ENCODE measurements at regions not wholly inside any gene's neighbourhood (a gene's known extent, or its start where the extent isn't known, plus 50 kb on each side); places are given as distances from the start of the nearest gene placed in this dataset.

DNA sequence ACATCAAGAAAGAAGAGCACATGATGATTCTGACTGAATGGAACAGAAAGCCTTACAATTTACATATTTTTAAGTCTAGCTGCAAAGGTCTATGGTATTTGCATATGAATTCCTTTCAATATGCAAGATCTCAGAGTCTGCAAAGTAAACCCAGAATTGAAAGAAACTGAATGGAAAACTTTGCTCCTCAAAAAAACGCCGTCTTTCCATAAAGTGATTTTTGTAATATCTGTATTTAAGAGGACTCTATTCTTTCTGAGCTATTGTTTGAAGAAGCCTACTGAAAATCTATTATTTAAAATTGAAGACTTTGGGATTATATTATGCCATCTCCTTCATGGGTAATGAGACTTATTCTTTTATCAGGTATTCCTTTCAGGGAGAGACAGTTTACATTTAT is 1894.4 kb downstream of the STIM2 start:
- WGBS (ENCODE audit: low lambda C conversion rate): 3% methylated on average over 2 of the region's 2 CpGs
- DNase-seq: no peak
- no peak for TF ChIP-seq GATA2 (CRISPR knock-in tag; IDR thresholded peaks at IDR 0.05)
- no peak for TF ChIP-seq RCOR1 (IDR thresholded peaks at IDR 0.05; ENCODE audit: low read length)
- no peaks in the 10 kb centered on the region for H3K36me3 ChIP-seq (replicated peaks in 1 of 2; ENCODE audit: control insufficient read depth in 1 of 2, insufficient read depth in 2 of 2, low read length in 1 of 2)
- no peaks in the 10 kb centered on the region for H3K79me2 ChIP-seq (ENCODE audit: insufficient read depth)
- no peaks in the 10 kb centered on the region for H4K20me1 ChIP-seq (ENCODE audit: insufficient read depth)
- H3K27me3 ChIP-seq (ENCODE audit: insufficient read depth): no peaks in the 10 kb centered on the region
- ChIA-PET CTCF (interaction anchor here (0.7 kb wide), 1 partner anchor 760 kb away, joined by 4 read pairs; no protein-coding TSS in a partner anchor), POLR2A (no interaction called here)
- no peak overlapping the region for H3K4me3 ChIP-seq (ENCODE audit: low read depth in 2 of 2, low read length in 1 of 2)
- H2AFZ ChIP-seq (ENCODE audit: low read depth): no peak overlapping the region
- no peak overlapping the region for H3K4me2 ChIP-seq
- H3F3A ChIP-seq (replicated peaks; ENCODE audit: insufficient read depth): no peaks in the 10 kb centered on the region
- H3K9me3 ChIP-seq: no peaks in the 10 kb centered on the region
- no peak overlapping the region for H3K27ac ChIP-seq (ENCODE audit: low read depth in 2 of 2, low read length in 1 of 2)
- no peaks in the 10 kb centered on the region for H3K9me2 ChIP-seq
- H3K4me1 ChIP-seq (ENCODE audit: control insufficient read depth in 1 of 2, insufficient read depth in 2 of 2, low read depth in 1 of 2, low read length in 1 of 2): no peaks in the 10 kb centered on the region
- no peak overlapping the region for H3K9ac ChIP-seq

DNA sequence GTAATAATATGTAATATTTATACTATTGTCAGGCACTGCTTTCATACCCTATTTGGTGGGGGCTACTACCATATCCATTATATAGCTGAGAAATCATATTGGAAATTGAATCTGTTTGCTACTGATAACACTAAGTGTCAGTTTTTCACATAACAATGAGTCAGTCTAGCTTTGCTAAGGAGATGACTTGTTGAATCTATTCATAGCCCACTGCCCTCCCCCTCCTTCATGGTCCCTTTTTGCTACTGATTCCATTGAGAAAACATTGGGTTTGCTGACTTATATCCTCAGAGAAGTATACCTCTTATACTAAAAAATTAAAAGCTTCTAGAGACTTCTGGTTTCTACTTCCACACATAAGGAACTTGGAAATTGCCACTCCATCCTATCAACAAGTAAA is 1898.4 kb downstream of the STIM2 start:
- Histone ChIP-seq H3K79me2 (ENCODE audit: insufficient read depth) (no peaks in the 10 kb centered on the region), H3F3A (replicated peaks; ENCODE audit: insufficient read depth) (no peaks in the 10 kb centered on the region), H3K4me2 (no peak overlapping the region), H3K9me2 (no peaks in the 10 kb centered on the region), H3K27ac (ENCODE audit: low read depth in 2 of 2, low read length in 1 of 2) (no peak overlapping the region), H2AFZ (ENCODE audit: low read depth) (no peak overlapping the region), H3K9ac (no peak overlapping the region), H3K36me3 (replicated peaks in 1 of 2; ENCODE audit: control insufficient read depth in 1 of 2, insufficient read depth in 2 of 2, low read length in 1 of 2) (no peaks in the 10 kb centered on the region), H4K20me1 (ENCODE audit: insufficient read depth) (no peaks in the 10 kb centered on the region), H3K9me3 (no peaks in the 10 kb centered on the region), H3K27me3 (ENCODE audit: insufficient read depth) (no peaks in the 10 kb centered on the region), H3K4me1 (ENCODE audit: control insufficient read depth in 1 of 2, insufficient read depth in 2 of 2, low read depth in 1 of 2, low read length in 1 of 2) (no peaks in the 10 kb centered on the region), H3K4me3 (ENCODE audit: low read depth in 2 of 2, low read length in 1 of 2) (no peak overlapping the region)
- TF ChIP-seq, protein P1, sequence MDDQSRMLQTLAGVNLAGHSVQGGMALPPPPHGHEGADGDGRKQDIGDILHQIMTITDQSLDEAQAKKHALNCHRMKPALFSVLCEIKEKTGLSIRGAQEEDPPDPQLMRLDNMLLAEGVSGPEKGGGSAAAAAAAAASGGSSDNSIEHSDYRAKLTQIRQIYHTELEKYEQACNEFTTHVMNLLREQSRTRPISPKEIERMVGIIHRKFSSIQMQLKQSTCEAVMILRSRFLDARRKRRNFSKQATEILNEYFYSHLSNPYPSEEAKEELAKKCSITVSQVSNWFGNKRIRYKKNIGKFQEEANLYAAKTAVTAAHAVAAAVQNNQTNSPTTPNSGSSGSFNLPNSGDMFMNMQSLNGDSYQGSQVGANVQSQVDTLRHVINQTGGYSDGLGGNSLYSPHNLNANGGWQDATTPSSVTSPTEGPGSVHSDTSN (IDR thresholded peaks at IDR 0.05): no peak
- no peak for TF ChIP-seq FOXM1 (IDR thresholded peaks at IDR 0.05; ENCODE audit: low read depth)
- no peak for TF ChIP-seq EP300 (IDR thresholded peaks at IDR 0.05; ENCODE audit: borderline replicate concordance in 1 of 2, low read depth in 1 of 2, low read length in 1 of 2)
- TF ChIP-seq YY1 (IDR thresholded peaks at IDR 0.05; ENCODE audit: low read depth): no peak
- no peak for TF ChIP-seq TAF1 (IDR thresholded peaks at IDR 0.05; ENCODE audit: borderline replicate concordance, low read depth, low read length)
- TF ChIP-seq, protein P2, sequence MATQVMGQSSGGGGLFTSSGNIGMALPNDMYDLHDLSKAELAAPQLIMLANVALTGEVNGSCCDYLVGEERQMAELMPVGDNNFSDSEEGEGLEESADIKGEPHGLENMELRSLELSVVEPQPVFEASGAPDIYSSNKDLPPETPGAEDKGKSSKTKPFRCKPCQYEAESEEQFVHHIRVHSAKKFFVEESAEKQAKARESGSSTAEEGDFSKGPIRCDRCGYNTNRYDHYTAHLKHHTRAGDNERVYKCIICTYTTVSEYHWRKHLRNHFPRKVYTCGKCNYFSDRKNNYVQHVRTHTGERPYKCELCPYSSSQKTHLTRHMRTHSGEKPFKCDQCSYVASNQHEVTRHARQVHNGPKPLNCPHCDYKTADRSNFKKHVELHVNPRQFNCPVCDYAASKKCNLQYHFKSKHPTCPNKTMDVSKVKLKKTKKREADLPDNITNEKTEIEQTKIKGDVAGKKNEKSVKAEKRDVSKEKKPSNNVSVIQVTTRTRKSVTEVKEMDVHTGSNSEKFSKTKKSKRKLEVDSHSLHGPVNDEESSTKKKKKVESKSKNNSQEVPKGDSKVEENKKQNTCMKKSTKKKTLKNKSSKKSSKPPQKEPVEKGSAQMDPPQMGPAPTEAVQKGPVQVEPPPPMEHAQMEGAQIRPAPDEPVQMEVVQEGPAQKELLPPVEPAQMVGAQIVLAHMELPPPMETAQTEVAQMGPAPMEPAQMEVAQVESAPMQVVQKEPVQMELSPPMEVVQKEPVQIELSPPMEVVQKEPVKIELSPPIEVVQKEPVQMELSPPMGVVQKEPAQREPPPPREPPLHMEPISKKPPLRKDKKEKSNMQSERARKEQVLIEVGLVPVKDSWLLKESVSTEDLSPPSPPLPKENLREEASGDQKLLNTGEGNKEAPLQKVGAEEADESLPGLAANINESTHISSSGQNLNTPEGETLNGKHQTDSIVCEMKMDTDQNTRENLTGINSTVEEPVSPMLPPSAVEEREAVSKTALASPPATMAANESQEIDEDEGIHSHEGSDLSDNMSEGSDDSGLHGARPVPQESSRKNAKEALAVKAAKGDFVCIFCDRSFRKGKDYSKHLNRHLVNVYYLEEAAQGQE (IDR thresholded peaks at IDR 0.05; ENCODE audit: low read depth, low read length): no peak
- TF ChIP-seq FOXJ3 (CRISPR knock-in tag; IDR thresholded peaks at IDR 0.05): no peak
- no peak for TF ChIP-seq TEAD4 (IDR thresholded peaks at IDR 0.05; ENCODE audit: borderline replicate concordance, insufficient read depth)
- no peak for TF ChIP-seq FOSL2 (IDR thresholded peaks at IDR 0.05; ENCODE audit: borderline replicate concordance, low read depth)
- TF ChIP-seq NRF1 (IDR thresholded peaks at IDR 0.05; ENCODE audit: low read depth, low read length): no peak
- TF ChIP-seq RXRA (IDR thresholded peaks at IDR 0.05; ENCODE audit: borderline replicate concordance, low read depth): no peak
- no peak for TF ChIP-seq GABPA (IDR thresholded peaks at IDR 0.05; ENCODE audit: low read depth)
- no peak for TF ChIP-seq RAD21 (IDR thresholded peaks at IDR 0.05; ENCODE audit: low read length)
- TF ChIP-seq MXI1 (IDR thresholded peaks at IDR 0.05; ENCODE audit: low read depth, low read length): no peak
- TF ChIP-seq, protein P3, sequence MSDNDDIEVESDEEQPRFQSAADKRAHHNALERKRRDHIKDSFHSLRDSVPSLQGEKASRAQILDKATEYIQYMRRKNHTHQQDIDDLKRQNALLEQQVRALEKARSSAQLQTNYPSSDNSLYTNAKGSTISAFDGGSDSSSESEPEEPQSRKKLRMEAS (IDR thresholded peaks at IDR 0.05; ENCODE audit: low read depth): no peak
- TF ChIP-seq SIN3A (IDR thresholded peaks at IDR 0.05; ENCODE audit: borderline replicate concordance, low read depth, low read length): no peak
- DNase-seq: no peak
- POLR2A ChIA-PET: no interaction called here
- CTCF ChIA-PET: no interaction called here

Measured in SK-N-SH (cell line).